HFF-Myc (cell line): ENCODE measurements at regions not wholly inside any gene's neighbourhood (a gene's known extent, or its start where the extent isn't known, plus 50 kb on each side); places are given as distances from the start of the nearest gene placed in this dataset.

Source experiments
- DNase-seq: peaks from one replicate; pipeline ENCODE4 v3.0.0-alpha.2; 2011; ENCODE audit warnings: low read depth; ENCODE audit errors: extremely low read depth
- H3K4me3 ChIP-seq: replicated peaks from 2 replicates; pipeline ENCODE4 v1.5.1; 2011; ENCODE audit warnings: low read depth, mild to moderate bottlenecking, control low read depth, low read length
- TF ChIP-seq, protein P1 (sequence below): IDR thresholded peaks from 2 replicates; pipeline ENCODE4 v1.5.1; 2012; ENCODE audit warnings: mild to moderate bottlenecking, low read depth, low read length, control low read depth; ENCODE audit errors: missing control alignments

- no peak for DNase-seq
- H3K4me3 ChIP-seq, result no peak overlapping the region
- TF ChIP-seq, protein P1, sequence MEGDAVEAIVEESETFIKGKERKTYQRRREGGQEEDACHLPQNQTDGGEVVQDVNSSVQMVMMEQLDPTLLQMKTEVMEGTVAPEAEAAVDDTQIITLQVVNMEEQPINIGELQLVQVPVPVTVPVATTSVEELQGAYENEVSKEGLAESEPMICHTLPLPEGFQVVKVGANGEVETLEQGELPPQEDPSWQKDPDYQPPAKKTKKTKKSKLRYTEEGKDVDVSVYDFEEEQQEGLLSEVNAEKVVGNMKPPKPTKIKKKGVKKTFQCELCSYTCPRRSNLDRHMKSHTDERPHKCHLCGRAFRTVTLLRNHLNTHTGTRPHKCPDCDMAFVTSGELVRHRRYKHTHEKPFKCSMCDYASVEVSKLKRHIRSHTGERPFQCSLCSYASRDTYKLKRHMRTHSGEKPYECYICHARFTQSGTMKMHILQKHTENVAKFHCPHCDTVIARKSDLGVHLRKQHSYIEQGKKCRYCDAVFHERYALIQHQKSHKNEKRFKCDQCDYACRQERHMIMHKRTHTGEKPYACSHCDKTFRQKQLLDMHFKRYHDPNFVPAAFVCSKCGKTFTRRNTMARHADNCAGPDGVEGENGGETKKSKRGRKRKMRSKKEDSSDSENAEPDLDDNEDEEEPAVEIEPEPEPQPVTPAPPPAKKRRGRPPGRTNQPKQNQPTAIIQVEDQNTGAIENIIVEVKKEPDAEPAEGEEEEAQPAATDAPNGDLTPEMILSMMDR, result no peak
These were observed 355.8 kb upstream of the PTBP2 start for GRCh38 chr1:96365596-96366390.

DNA sequence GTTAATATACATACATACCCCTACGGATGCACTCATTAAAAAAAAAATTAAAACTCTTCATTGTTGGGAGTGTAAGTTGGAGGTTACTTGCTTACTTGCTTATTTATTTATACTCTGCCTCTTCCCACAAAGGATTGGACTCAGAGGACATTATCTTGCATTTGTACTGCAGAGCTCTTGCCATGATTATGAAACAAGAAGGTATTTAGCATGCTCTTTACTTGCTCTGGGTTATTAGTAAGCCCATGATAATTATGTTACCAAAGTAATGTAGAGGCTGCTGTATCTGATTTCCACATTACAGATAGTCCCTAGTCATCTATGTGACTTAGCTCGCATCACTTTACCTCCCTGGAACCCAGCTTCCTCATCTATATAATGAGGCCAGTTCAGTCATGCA, 355.1 kb upstream of the PTBP2 start:
- no peak for DNase-seq
- TF ChIP-seq, protein P1, result no peak
- H3K4me3 ChIP-seq, result no peak overlapping the region

DNA sequence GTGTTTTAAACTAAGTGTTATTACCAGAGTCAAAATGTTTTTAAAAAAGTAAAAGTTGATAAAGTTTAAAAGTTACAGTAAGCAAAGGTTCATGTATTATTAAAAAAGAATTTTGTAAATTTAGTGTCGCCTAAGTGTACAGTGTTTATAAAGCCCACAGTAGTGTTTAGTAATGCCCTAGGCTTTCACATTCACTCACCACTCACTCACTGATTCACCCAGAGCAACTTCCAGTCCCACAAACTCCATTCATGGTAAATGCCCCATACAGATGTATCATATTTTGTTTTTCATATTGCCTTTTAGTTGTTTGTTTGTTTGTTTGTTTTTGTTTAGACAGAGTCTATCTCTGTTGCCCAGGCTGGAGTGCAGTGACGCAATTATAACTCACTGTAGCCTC, 353.8 kb upstream of the PTBP2 start:
- H3K4me3 ChIP-seq, result no peak overlapping the region
- no peak for DNase-seq
- TF ChIP-seq, protein P1, result no peak

DNA sequence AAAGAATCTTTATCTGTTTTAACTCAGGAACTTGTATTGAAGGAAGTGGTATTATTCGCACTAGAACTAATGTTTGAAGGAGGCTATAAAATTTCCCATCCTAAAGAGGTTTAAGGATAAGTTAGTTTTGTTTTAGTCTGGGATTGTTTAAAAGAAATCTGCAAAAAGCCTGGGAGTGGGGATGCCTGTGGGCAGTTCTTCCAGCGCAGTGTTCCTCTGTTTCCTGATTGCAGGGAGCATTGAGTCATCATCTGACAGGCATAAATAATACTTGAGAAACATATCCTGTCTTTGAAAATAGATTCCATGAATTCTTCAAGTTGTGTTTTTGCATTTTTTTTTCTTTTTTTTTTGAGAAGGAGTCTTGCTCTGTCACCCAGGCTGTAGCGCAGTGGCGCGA, 350.8 kb upstream of the PTBP2 start:
- H3K4me3 ChIP-seq, result no peak overlapping the region
- DNase-seq, result peak; percentile 82
- TF ChIP-seq, protein P1, result no peak

- DNase-seq, result no peak
- no peak overlapping the region for H3K4me3 ChIP-seq
- TF ChIP-seq, protein P1, result no peak
These were observed 348.7 kb upstream of the PTBP2 start for GRCh38 chr1:96372881-96373280.

DNA sequence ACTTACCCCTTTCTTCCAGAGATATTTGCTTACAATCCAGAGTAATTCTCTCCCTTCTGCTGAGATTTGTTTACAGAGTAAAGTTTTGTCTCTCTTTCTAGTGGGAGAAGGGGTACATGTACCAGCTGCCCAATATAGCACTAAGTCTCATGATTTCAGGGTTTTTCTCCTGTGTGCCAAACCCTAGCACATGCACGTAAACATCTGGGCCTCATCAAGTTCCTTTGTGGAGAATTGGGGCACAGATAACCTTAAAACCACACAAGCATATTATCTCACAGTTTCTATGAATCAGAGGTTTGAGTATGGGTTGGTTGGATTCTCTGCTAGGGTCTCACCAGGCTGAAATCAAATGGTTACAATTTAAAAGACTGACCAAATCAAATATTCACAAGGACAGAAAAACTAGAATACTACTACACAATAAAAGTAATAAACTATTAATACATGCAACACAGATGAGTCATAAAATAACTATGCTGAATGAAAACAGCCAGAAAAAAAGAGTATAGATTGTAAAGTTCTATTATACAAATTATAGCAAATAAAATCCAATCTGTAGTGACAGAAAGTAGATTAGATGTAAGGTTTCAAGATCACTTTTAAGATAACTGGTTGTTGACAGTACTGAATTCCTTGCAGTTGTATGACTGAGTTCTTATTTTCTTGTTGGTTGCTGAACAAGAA, 347.4 kb upstream of the PTBP2 start:
- TF ChIP-seq, protein P1, result no peak
- no peak overlapping the region for H3K4me3 ChIP-seq
- no peak for DNase-seq
